H9 (cell line): ENCODE measurements at regions not wholly inside any gene's neighbourhood (a gene's known extent, or its start where the extent isn't known, plus 50 kb on each side); places are given as distances from the start of the nearest gene placed in this dataset.

Experiments used
- DNase-seq: peaks from one replicate; pipeline ENCODE4 v3.0.0-alpha.2; 2017
- H2AFZ ChIP-seq: one replicate; pipeline ENCODE4 v1.6.1; 2013; ENCODE audit warnings: mild to moderate bottlenecking, low read length, control low read depth, moderate library complexity
- H2AK5ac ChIP-seq: 2 replicates; pipeline ENCODE4 v1.6.1; 2013; ENCODE audit warnings: low read length, control low read depth, mixed read lengths; ENCODE audit not compliant: insufficient read length
- H2BK120ac ChIP-seq: one replicate; pipeline ENCODE4 v1.6.1; 2013; ENCODE audit warnings: low read depth, mild to moderate bottlenecking, low read length, control low read depth, inconsistent platforms; ENCODE audit not compliant: poor library complexity, severe bottlenecking
- H2BK12ac ChIP-seq: 2 replicates; pipeline ENCODE4 v1.6.1; 2013; ENCODE audit warnings: low read length, control low read depth, mixed read lengths, low read depth; ENCODE audit not compliant: insufficient read length
- H2BK15ac ChIP-seq: 2 replicates; pipeline ENCODE4 v1.6.1; 2013; ENCODE audit warnings: low read depth, low read length, control low read depth
- H2BK20ac ChIP-seq: one replicate; pipeline ENCODE4 v1.6.1; 2013; ENCODE audit warnings: low read depth, mild to moderate bottlenecking, low read length, control low read depth, inconsistent platforms; ENCODE audit not compliant: poor library complexity, severe bottlenecking
- H2BK5ac ChIP-seq: 2 replicates; pipeline ENCODE4 v1.6.1; 2013; ENCODE audit warnings: low read length, control low read depth, mixed read lengths; ENCODE audit not compliant: insufficient read length
- H3K14ac ChIP-seq: 2 replicates; pipeline ENCODE4 v1.6.1; 2013; ENCODE audit warnings: low read length, control low read depth; ENCODE audit not compliant: insufficient read depth
- H3K18ac ChIP-seq: 2 replicates; pipeline ENCODE4 v1.6.1; 2013; ENCODE audit warnings: low read depth, mild to moderate bottlenecking, mixed read lengths, low read length, control low read depth; ENCODE audit not compliant: insufficient read length
- H3K23ac ChIP-seq: 2 replicates; pipeline ENCODE4 v1.6.1; 2013; ENCODE audit warnings: low read length, control low read depth, mixed read lengths, low read depth; ENCODE audit not compliant: insufficient read length
- H3K23me2 ChIP-seq: 2 replicates; pipeline ENCODE4 v1.6.1; 2013; ENCODE audit warnings: low read depth, mild to moderate bottlenecking, mixed read lengths, low read length, control low read depth; ENCODE audit not compliant: insufficient read length, poor library complexity, severe bottlenecking
- H3K27ac ChIP-seq: 2 replicates; pipeline ENCODE4 v1.5.1; 2013; ENCODE audit warnings: low read length, control low read depth, mixed read lengths, low read depth; ENCODE audit not compliant: insufficient read length
- H3K27me3 ChIP-seq: 2 replicates; pipeline ENCODE4 v1.6.1; 2013; ENCODE audit warnings: low read length, control low read depth, inconsistent platforms; ENCODE audit not compliant: insufficient read depth
- H3K4ac ChIP-seq: 2 replicates; pipeline ENCODE4 v1.6.1; 2013; ENCODE audit warnings: low read depth, mild to moderate bottlenecking, control low read depth, inconsistent platforms, low read length, moderate library complexity
- H3K4me1 ChIP-seq: 2 replicates; pipeline ENCODE4 v1.6.1; 2013; ENCODE audit warnings: low read length, control low read depth, inconsistent platforms; ENCODE audit not compliant: insufficient read depth
- H3K4me2 ChIP-seq: 2 replicates; pipeline ENCODE4 v1.6.1; 2013; ENCODE audit warnings: low read length, control low read depth, mixed read lengths; ENCODE audit not compliant: insufficient read length, insufficient read depth
- H3K56ac ChIP-seq: 2 replicates; pipeline ENCODE4 v1.6.1; 2013; ENCODE audit warnings: low read depth, mild to moderate bottlenecking, mixed read lengths, low read length, control low read depth; ENCODE audit not compliant: insufficient read length
- H3K79me1 ChIP-seq: 2 replicates; pipeline ENCODE4 v1.6.1; 2013; ENCODE audit warnings: low read depth, mild to moderate bottlenecking, moderate library complexity, low read length, control low read depth, inconsistent platforms; ENCODE audit not compliant: insufficient read depth, poor library complexity, severe bottlenecking
- H3K79me2 ChIP-seq: 2 replicates; pipeline ENCODE4 v1.6.1; 2013; ENCODE audit warnings: low read length, control low read depth, inconsistent platforms; ENCODE audit not compliant: insufficient read depth
- H3K9ac ChIP-seq: 2 replicates; pipeline ENCODE4 v1.6.1; 2013; ENCODE audit warnings: low read length, control low read depth, mixed read lengths; ENCODE audit not compliant: insufficient read length; ENCODE audit errors: extremely low read depth
- H3K9me3 ChIP-seq: one replicate; pipeline ENCODE4 v1.6.1; 2013; ENCODE audit warnings: low read depth, low read length, inconsistent platforms; ENCODE audit not compliant: control insufficient read depth
- H3T11ph ChIP-seq: one replicate; pipeline ENCODE4 v1.6.1; 2013; ENCODE audit warnings: mild to moderate bottlenecking, low read length, control low read depth, inconsistent platforms
- H4K20me1 ChIP-seq: one replicate; pipeline ENCODE4 v1.6.1; 2013; ENCODE audit not compliant: control insufficient read depth, insufficient read length, insufficient read depth
- H4K5ac ChIP-seq: 2 replicates; pipeline ENCODE4 v1.6.1; 2013; ENCODE audit warnings: low read depth, mild to moderate bottlenecking, mixed read lengths, low read length, control low read depth; ENCODE audit not compliant: insufficient read length
- H4K8ac ChIP-seq: replicated peaks from 2 replicates; pipeline ENCODE4 v1.6.1; 2013; ENCODE audit warnings: low read length, control low read depth, mixed read lengths, low read depth; ENCODE audit not compliant: insufficient read length
- H4K91ac ChIP-seq: 2 replicates; pipeline ENCODE4 v1.6.1; 2013; ENCODE audit warnings: low read depth, mild to moderate bottlenecking, moderate library complexity, mixed read lengths, low read length, control low read depth; ENCODE audit not compliant: insufficient read length
- H3K27ac Mint-ChIP-seq, 3 experiments: 2 replicates in 2 of 3; 3 replicates in 1 of 3; pipeline ENCODE4 v1.8.0; 2020 to 2021; ENCODE audit warnings: mixed read lengths in 3 of 3, mild to moderate bottlenecking in 1 of 3, moderate library complexity in 1 of 3
- H3K27me3 Mint-ChIP-seq: 2 replicates; pipeline ENCODE4 v1.8.0; 2021; ENCODE audit warnings: low read depth, mild to moderate bottlenecking, moderate library complexity, mixed read lengths
- H3K36me3 Mint-ChIP-seq, 3 experiments: 2 replicates in 2 of 3; 3 replicates in 1 of 3; pipeline ENCODE4 v1.8.0; 2020 to 2021; ENCODE audit warnings: low read depth in 3 of 3, mixed read lengths in 3 of 3; ENCODE audit not compliant: insufficient read depth in 1 of 3
- H3K4me1 Mint-ChIP-seq, 2 experiments: 2 replicates each; pipeline ENCODE4 v1.8.0; 2020; ENCODE audit warnings: mixed read lengths in 2 of 2
- H3K4me3 Mint-ChIP-seq, 2 experiments: 2 replicates in 1 of 2; 3 replicates in 1 of 2; pipeline ENCODE4 v1.8.0; 2020 to 2021; ENCODE audit warnings: mild to moderate bottlenecking in 2 of 2, mixed read lengths in 2 of 2, moderate library complexity in 1 of 2
- H3K9me3 Mint-ChIP-seq, 2 experiments: 2 replicates in 1 of 2; 3 replicates in 1 of 2; pipeline ENCODE4 v1.8.0; 2020; ENCODE audit warnings: mild to moderate bottlenecking in 2 of 2, mixed read lengths in 2 of 2, moderate library complexity in 1 of 2
- WGBS: extraction: QIAGEN DNeasy Blood & Tissue Kit; methylation state at CpG from one replicate; pipeline ENCODE4 v1.1.7; 2013; ENCODE audit warnings: missing lambda C conversion rate, low lambda C conversion rate, mixed read lengths; ENCODE audit not compliant: insufficient read length; ENCODE audit errors: extremely low coverage; 5-methylcytosine and 5-hydroxymethylcytosine counted together
- TF ChIP-seq, protein P1 (sequence below): fragments of 200-600 bp; sonication (generic); conservative IDR thresholded peaks from 3 replicates; pipeline ENCODE4 v1.8.0; 2021; ENCODE audit warnings: antibody characterized with exemption, mild to moderate bottlenecking

DNA sequence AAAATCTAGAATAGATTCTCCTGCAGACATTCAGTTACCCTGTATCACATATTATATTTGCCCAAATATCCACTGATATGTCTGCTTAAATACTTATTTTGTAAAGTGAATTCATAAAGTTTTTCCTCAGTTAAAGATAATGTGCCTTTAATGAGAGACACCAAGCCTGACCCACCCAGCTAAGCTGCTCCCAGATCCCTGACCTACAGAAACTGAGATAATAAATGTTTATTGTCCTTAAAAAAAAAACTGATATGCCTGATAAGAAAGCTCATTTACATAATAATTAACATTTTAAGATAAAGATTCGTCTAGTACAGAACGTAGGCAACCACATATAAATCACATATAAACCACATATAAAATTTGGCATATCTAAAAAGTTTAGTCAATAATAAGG lies 161.7 kb upstream of the RAP2B start:
- H3K4me3 Mint-ChIP-seq = no peak overlapping the region
- Histone ChIP-seq H4K5ac (no peak overlapping the region), H3K56ac (no peak overlapping the region), H3K79me1 (no peaks in the 10 kb centered on the region), H3K4ac (no peak overlapping the region), H4K91ac (no peak overlapping the region), H4K8ac (no peak overlapping the region), H3K4me2 (no peak overlapping the region), H2BK20ac (no peak overlapping the region), H3K9me3 (no peaks in the 10 kb centered on the region), H4K20me1 (no peaks in the 10 kb centered on the region), H2BK120ac (no peak overlapping the region), H2BK15ac (no peak overlapping the region), H2AK5ac (no peak overlapping the region), H3K14ac (no peak overlapping the region), H3T11ph (no peak overlapping the region), H3K23ac (no peak overlapping the region), H3K79me2 (no peaks in the 10 kb centered on the region), H3K9ac (no peak overlapping the region), H3K4me1 (no peaks in the 10 kb centered on the region), H2AFZ (no peak overlapping the region), H3K23me2 (no peaks in the 10 kb centered on the region), H2BK5ac (no peak overlapping the region), H2BK12ac (no peak overlapping the region), H3K18ac (no peak overlapping the region), H3K27me3 (no peaks in the 10 kb centered on the region), H3K27ac (no peak overlapping the region)
- no peak overlapping the region for H3K27ac Mint-ChIP-seq
- H3K4me1 Mint-ChIP-seq = 0 out of 4 replicates have a peak, but pooled peaks cover 0 to 3% of the 10 kb centered on the region in 2 experiments
- DNase-seq = no peak
- H3K27me3 Mint-ChIP-seq = no peaks in the 10 kb centered on the region
- no peaks in the 10 kb centered on the region for H3K36me3 Mint-ChIP-seq
- no CpG with 5 or more reads among the region's 2 CpGs for WGBS
- H3K9me3 Mint-ChIP-seq = peaks cover 0 to 2% of the 10 kb centered on the region in 2 experiments; a peak in 1 of 5 replicates
- TF ChIP-seq, protein P1, sequence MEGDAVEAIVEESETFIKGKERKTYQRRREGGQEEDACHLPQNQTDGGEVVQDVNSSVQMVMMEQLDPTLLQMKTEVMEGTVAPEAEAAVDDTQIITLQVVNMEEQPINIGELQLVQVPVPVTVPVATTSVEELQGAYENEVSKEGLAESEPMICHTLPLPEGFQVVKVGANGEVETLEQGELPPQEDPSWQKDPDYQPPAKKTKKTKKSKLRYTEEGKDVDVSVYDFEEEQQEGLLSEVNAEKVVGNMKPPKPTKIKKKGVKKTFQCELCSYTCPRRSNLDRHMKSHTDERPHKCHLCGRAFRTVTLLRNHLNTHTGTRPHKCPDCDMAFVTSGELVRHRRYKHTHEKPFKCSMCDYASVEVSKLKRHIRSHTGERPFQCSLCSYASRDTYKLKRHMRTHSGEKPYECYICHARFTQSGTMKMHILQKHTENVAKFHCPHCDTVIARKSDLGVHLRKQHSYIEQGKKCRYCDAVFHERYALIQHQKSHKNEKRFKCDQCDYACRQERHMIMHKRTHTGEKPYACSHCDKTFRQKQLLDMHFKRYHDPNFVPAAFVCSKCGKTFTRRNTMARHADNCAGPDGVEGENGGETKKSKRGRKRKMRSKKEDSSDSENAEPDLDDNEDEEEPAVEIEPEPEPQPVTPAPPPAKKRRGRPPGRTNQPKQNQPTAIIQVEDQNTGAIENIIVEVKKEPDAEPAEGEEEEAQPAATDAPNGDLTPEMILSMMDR = no peak
